A673 (cell line): ENCODE measurements at regions not wholly inside any gene's neighbourhood (a gene's known extent, or its start where the extent isn't known, plus 50 kb on each side); places are given as distances from the start of the nearest gene placed in this dataset.

Experiments used
- BruUV-seq: library from RNA; stranded (reverse); fragments of 400-500 nt; replicated peaks from 2 replicates; lab custom pipeline; 2021; lab: Mats Ljungman, UMichigan
- CTCF ChIA-PET: fragments of 300-600 bp; sonication (Branson Sonifier 250); formaldehyde crosslinking; loops from one replicate; lab custom pipeline; 2022; ENCODE audit warnings: antibody characterized with exemption; lab: Charles Lee
- POLR2A ChIA-PET: fragments of 300-600 bp; sonication (Branson Sonifier 250); formaldehyde crosslinking; loops from one replicate; lab custom pipeline; 2022; ENCODE audit warnings: antibody characterized with exemption; ENCODE audit not compliant: low non-redundant PET; lab: Charles Lee
- DNase-seq: peaks from one replicate; pipeline ENCODE4 v3.0.0-alpha.2; 2015; ENCODE audit warnings: low spot score
- H3K27ac ChIP-seq: fragments of 200-600 bp; sonication (generic); 2 replicates; pipeline ENCODE4 v1.5.1; 2016; ENCODE audit warnings: mixed run types, low read depth, mild to moderate bottlenecking, mixed read lengths, antibody characterized with exemption, low read length; ENCODE audit not compliant: poor library complexity, severe bottlenecking
- H3K27me3 ChIP-seq: fragments of 200-600 bp; sonication (generic); replicated peaks from 2 replicates; pipeline ENCODE4 v1.6.1; 2017; ENCODE audit warnings: mixed run types, low read depth, mild to moderate bottlenecking, mixed read lengths, antibody characterized with exemption, low read length; ENCODE audit not compliant: insufficient read depth, poor library complexity
- H3K36me3 ChIP-seq: fragments of 200-600 bp; sonication (generic); 2 replicates; pipeline ENCODE4 v1.6.1; 2016; ENCODE audit warnings: mixed run types, mild to moderate bottlenecking, mixed read lengths, antibody characterized with exemption, low read length; ENCODE audit not compliant: insufficient read depth, poor library complexity, severe bottlenecking
- H3K4me1 ChIP-seq: fragments of 200-600 bp; sonication (generic); 2 replicates; pipeline ENCODE4 v1.6.1; 2017; ENCODE audit warnings: mixed run types, mild to moderate bottlenecking, mixed read lengths, antibody characterized with exemption, low read length; ENCODE audit not compliant: insufficient read depth, poor library complexity, severe bottlenecking
- H3K4me3 ChIP-seq: fragments of 200-600 bp; sonication (generic); 2 replicates; pipeline ENCODE4 v1.5.1; 2016; ENCODE audit warnings: low read depth, mixed run types, mild to moderate bottlenecking, mixed read lengths, low read length; ENCODE audit not compliant: poor library complexity, severe bottlenecking
- H3K9me3 ChIP-seq: fragments of 200-600 bp; sonication (generic); 2 replicates; pipeline ENCODE4 v1.6.1; 2016; ENCODE audit warnings: mixed run types, low read depth, mild to moderate bottlenecking, mixed read lengths, antibody characterized with exemption, low read length; ENCODE audit not compliant: poor library complexity, severe bottlenecking
- EZH2 ChIP-seq: fragments of 200-600 bp; sonication (generic); IDR thresholded peaks from 2 replicates; pipeline ENCODE4 v1.6.1; 2017; ENCODE audit warnings: borderline replicate concordance, low read depth, mild to moderate bottlenecking, mixed read lengths, antibody characterized with exemption, low read length; ENCODE audit not compliant: poor library complexity, severe bottlenecking
- intact Hi-C: fragments of 100-400 bp; cut with micrococcal nuclease; formaldehyde crosslinking; loops from one replicate; pipeline ENCODE4 v1.10.0; 2022; ENCODE audit not compliant: unreplicated experiment
- TF ChIP-seq, protein P1 (sequence below): fragments of 300-800, 200-600 bp; sonication (generic); conservative IDR thresholded peaks from 2 replicates; pipeline ENCODE4 v1.5.1; 2017; ENCODE audit warnings: low read depth, mild to moderate bottlenecking, antibody characterized with exemption, low read length, moderate library complexity, mixed read lengths

GRCh38 chr2:223399357-223399957 lies 202.7 kb downstream of the SCG2 start:
- H3K36me3 ChIP-seq, result no peaks in the 10 kb centered on the region
- H3K27ac ChIP-seq, result no peak overlapping the region
- ChIA-PET CTCF (no interaction called here), POLR2A (no interaction called here)
- no peak for DNase-seq
- no peak overlapping the region for H3K4me3 ChIP-seq
- H3K27me3 ChIP-seq, result no peaks in the 10 kb centered on the region
- no peak for TF ChIP-seq EZH2
- TF ChIP-seq, protein P1, sequence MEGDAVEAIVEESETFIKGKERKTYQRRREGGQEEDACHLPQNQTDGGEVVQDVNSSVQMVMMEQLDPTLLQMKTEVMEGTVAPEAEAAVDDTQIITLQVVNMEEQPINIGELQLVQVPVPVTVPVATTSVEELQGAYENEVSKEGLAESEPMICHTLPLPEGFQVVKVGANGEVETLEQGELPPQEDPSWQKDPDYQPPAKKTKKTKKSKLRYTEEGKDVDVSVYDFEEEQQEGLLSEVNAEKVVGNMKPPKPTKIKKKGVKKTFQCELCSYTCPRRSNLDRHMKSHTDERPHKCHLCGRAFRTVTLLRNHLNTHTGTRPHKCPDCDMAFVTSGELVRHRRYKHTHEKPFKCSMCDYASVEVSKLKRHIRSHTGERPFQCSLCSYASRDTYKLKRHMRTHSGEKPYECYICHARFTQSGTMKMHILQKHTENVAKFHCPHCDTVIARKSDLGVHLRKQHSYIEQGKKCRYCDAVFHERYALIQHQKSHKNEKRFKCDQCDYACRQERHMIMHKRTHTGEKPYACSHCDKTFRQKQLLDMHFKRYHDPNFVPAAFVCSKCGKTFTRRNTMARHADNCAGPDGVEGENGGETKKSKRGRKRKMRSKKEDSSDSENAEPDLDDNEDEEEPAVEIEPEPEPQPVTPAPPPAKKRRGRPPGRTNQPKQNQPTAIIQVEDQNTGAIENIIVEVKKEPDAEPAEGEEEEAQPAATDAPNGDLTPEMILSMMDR, result no peak
- H3K4me1 ChIP-seq, result peaks cover under 1% of the 10 kb centered on the region
- H3K9me3 ChIP-seq, result peaks cover 12% of the 10 kb centered on the region
- intact Hi-C loops, result no loop called here
- no TSS peak for BruUV-seq

- Histone ChIP-seq H3K36me3 (no peaks in the 10 kb centered on the region), H3K27ac (no peak overlapping the region), H3K4me1 (peaks cover 6% of the 10 kb centered on the region), H3K4me3 (no peak overlapping the region), H3K9me3 (no peaks in the 10 kb centered on the region), H3K27me3 (no peaks in the 10 kb centered on the region)
- BruUV-seq, result no TSS peak
- TF ChIP-seq EZH2, result no peak
- TF ChIP-seq, protein P1, result no peak
- CTCF ChIA-PET, result no interaction called here
- DNase-seq, result peak; percentile 71
- intact Hi-C loops, result no loop called here
- POLR2A ChIA-PET, result no interaction called here
Measured at GRCh38 chr2:223404616-223405015, 197.5 kb downstream of the SCG2 start.

- H3K9me3 ChIP-seq, result no peaks in the 10 kb centered on the region
- ChIA-PET POLR2A (no interaction called here), CTCF (no interaction called here)
- DNase-seq, result no peak
- H3K36me3 ChIP-seq, result no peaks in the 10 kb centered on the region
- no peaks in the 10 kb centered on the region for H3K27me3 ChIP-seq
- BruUV-seq, result no TSS peak
- H3K4me3 ChIP-seq, result no peak overlapping the region
- intact Hi-C loops, result no loop called here
- H3K27ac ChIP-seq, result no peak overlapping the region
- no peak for TF ChIP-seq EZH2
- H3K4me1 ChIP-seq, result peaks cover 10% of the 10 kb centered on the region
Measured at GRCh38 chr2:223414646-223415045, 187.5 kb downstream of the SCG2 start.

DNA sequence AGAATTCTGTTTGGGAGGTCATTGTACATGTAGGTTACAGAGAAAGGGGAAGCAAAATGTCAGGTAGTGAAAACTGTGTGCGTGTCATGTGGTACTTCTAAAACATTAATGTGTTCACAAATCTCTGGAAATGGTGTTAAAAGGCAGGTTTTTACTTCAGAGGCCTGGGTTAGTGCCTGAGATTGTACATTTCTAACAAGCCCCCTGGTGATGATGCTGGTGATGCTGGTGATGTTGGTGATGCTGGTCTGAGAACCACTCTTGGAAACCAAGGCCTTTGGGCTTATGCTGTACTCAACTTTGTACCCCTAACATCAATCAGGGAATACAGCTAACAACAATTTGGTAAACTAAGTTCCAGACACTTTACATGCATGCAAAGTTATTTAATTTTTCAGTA lies 187.1 kb downstream of the SCG2 start:
- H3K36me3 ChIP-seq, result no peaks in the 10 kb centered on the region
- ChIA-PET CTCF (no interaction called here), POLR2A (no interaction called here)
- no peaks in the 10 kb centered on the region for H3K27me3 ChIP-seq
- H3K4me1 ChIP-seq, result peaks cover 10% of the 10 kb centered on the region
- no peak for DNase-seq
- H3K4me3 ChIP-seq, result no peak overlapping the region
- intact Hi-C loops, result no loop called here
- no peak overlapping the region for H3K27ac ChIP-seq
- no TSS peak for BruUV-seq
- TF ChIP-seq, protein P1, result no peak
- TF ChIP-seq EZH2, result no peak
- no peaks in the 10 kb centered on the region for H3K9me3 ChIP-seq
